ENCODE measurements at regions not wholly inside any gene's neighbourhood (a gene's known extent, or its start where the extent isn't known, plus 50 kb on each side); places are given as distances from the start of the nearest gene placed in this dataset.
"Not testable (repeated sequence)": the region's sequence is repeated elsewhere in the genome, so short reads cannot be mapped to it uniquely, and the experiment has no call there.

DNA sequence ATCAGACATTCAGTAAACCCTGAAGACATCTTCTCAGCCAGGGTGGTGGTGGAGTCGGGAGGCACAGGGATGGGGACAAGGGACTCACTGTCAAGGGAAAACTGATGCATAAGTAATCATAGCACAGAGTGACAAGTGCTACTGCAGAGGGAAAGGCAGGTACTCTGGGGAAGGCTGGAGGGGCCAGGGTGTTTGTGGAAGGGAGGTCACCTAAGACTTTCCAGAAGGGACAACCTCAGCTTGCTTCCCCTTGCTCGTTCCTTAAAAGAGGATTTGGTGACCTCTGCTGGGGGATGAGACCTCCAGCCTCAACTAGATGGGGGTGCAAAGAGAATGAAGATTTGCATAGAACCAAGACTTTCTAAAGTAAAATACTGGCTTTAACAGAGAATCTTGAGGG, 99.5 kb downstream of the SLC4A3 start:
- no peak for DNase-seq (ENCODE audit: low spot score)

DNA sequence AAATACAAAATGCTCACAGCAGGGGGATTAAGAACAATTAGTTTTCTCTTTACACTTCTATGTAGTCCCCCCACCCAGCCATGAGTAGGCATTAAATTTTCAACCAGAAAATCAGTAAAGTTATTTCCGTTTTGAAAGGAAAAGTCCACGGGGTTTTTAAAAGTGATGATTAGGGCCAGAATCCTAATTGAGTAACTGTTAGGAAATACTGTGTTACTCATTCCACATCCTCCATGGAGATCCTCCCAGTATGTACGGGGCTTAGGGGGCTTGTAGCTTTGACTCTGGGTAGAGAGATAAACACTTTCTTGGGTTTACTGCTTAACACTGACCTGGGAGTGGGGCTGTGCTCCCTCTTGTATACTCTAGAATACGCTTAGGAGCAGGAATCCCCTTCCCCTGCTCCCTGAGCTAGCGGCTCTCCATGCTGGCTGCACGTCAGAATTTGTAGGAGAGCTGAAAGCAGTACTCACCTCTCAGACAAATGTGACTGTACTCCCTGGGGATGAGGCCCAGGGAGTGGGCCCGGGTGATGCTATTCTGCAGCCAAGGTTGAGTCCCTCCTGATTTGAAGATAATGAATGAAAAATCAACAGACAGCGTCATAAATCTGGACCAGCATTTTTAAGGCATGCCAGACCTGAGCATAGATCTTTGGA, 100.5 kb downstream of the SLC4A3 start:
- DNase-seq (ENCODE audit: low spot score), result no peak

GRCh38 chr2:219728991-219729487, 101.6 kb downstream of the SLC4A3 start:
- DNase-seq (ENCODE audit: low spot score), result no peak

DNA sequence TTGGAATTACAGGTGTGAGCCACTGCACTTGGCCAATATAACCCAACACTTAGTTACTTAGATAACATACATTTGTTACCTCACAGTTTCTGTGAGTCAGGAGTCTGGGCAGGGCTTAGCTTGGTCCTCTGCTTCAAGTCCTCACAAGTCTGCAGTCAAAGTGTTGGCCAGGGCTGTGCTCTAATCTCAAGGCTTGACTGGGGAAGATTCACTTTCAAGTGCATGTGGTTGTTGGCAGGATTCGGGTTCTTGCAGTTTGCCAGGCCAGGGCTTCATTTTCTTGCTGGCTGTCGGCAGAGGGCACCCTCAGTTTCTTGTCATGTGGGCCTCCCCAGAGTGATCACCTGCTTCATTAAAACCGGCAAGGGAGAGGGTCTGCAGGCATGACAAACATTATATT, 103.7 kb downstream of the SLC4A3 start:
- no peak for DNase-seq (ENCODE audit: low spot score)

DNA sequence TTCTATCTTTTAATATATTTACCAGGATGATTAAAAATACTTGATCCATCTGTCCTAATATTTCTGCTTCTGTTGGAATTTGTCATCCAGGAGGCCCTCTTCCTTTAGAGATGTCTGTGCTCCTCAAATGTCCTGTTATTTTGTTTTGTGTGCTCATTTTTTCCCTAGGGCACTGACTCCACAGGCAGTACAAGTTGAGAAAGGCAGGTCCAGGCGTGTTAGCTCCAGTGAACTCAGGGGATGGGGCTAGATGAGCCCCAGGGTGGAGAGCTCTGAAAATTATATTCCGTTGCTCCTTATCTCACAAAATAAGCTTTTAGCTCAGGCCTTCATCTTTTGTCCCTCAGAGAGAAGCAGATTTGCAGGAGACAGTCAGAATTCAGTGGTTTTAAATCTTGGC, 105.7 kb downstream of the SLC4A3 start:
- no peak for DNase-seq (ENCODE audit: low spot score)

DNA sequence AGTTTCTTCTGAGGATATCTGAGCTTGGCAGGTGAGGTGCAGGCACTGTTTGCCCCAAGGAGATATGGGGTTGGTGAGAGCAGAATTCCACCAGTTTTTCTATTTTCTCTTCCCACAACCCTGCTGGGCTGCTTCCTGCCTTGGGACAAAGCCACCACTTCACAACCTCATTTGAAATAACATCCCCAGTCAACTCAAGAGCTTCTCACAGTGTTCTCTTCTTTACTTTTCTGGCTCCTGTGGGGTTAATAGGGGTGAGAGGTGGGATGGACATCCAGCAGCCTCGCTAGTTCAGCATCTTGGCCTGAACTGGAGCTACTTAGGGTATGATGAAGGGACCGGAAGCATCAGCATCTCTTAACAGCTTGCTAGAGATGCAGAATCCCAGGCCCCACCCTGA, 106.3 kb downstream of the SLC4A3 start:
- DNase-seq (ENCODE audit: low spot score), result no peak

- DNase-seq (ENCODE audit: low spot score), result peak; percentile 70
These were observed 108.8 kb downstream of the SLC4A3 start for GRCh38 chr2:219736209-219736608.

DNA sequence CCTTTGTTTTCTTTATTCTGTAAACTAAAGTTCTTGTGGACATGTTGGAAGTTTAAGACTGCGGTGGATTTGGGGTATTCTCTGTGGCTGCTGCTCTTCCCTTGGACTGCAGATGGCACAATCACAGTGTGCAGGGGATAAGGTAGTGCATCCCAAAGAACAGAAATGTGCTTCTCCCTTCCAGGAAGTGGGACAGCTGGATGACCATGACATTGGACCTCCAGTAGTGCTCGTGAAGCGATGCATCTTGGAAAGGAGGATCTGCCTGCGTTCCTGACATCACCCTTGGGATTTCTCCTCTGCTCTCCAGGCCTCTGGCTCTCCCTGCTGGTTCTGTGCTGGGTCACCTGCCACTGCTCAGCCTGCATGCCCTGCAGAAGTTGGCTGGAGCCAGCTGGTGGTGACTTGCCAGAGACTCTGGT, 109.9 kb downstream of the SLC4A3 start:
- DNase-seq (ENCODE audit: low spot score), result peak; percentile 28

DNA sequence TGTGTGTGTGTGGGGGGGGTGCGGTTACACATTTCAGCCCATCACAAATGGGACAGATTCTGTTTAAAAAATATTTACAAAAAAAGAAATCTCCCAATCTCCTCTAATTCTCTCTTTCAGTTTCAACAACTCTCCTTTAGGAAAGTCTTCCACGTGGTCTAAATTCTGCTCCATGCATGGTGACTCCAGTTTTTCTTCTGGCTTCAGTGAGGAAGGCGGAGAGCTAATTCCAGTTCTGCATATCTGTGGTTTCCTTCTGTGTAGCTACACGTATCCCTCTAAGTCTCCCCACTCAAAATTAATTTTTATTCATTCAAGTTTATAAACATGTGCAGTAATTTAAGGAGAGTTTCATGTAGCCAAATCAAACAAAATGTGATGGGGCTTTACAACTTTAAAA, 111.6 kb downstream of the SLC4A3 start:
- no peak for DNase-seq (ENCODE audit: low spot score)

DNA sequence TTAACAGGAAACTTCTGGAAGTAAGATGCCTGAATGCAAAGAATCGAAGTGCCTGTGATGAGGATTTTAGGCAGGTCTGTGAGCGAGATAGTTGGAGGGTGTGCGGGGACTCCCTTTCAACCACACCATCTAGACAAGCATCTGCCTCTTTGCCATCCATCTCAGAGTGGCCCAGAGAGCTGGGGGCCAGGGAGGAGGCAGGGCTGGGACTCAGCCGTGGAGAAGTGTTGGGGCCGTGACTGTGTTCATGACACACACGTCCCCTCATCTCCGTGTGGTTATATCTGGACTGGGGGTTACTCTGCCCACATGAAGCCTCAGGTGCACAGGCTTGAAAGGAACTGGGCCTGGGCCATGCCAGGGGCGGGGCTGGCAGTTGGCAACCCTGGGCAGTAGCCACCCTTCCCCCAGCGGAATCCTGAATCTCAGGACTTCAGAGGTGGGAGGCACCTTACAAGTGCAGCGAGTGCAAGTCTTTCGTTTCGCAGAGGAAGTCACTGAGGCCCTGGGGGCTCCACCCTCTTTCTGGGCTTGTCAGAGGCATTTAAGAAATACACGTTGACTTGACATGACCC, 112.5 kb downstream of the SLC4A3 start:
- no peak for DNase-seq (ENCODE audit: low spot score)

DNA sequence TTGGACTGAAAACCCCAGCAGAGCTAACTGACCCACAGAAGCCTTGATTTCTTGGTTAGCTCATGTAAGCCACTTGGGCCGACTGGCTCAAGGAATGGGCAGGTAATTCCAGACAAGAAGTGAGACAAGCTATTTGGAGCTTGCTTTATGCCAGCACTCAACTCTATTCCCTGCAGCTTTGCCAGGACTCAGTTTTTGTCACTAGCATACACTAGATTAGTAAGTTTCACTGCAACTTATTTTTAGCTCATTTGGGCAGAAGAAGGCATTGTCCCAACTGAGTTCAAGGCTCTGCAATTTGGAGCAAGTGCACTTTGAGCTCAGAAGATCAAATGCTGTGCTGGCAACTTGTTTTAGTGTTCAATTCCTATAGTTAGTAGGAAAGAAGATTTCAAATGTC, 116.1 kb downstream of the SLC4A3 start:
- no peak for DNase-seq (ENCODE audit: low spot score)

- no peak for DNase-seq (ENCODE audit: low spot score)
These were observed 116.6 kb downstream of the SLC4A3 start for GRCh38 chr2:219744066-219744465.

- DNase-seq (ENCODE audit: low spot score), result no peak
These were observed 117.2 kb downstream of the SLC4A3 start for GRCh38 chr2:219744600-219744999.

GRCh38 chr2:219747637-219748036, 120.2 kb downstream of the SLC4A3 start:
- no peak for DNase-seq (ENCODE audit: low spot score)

DNA sequence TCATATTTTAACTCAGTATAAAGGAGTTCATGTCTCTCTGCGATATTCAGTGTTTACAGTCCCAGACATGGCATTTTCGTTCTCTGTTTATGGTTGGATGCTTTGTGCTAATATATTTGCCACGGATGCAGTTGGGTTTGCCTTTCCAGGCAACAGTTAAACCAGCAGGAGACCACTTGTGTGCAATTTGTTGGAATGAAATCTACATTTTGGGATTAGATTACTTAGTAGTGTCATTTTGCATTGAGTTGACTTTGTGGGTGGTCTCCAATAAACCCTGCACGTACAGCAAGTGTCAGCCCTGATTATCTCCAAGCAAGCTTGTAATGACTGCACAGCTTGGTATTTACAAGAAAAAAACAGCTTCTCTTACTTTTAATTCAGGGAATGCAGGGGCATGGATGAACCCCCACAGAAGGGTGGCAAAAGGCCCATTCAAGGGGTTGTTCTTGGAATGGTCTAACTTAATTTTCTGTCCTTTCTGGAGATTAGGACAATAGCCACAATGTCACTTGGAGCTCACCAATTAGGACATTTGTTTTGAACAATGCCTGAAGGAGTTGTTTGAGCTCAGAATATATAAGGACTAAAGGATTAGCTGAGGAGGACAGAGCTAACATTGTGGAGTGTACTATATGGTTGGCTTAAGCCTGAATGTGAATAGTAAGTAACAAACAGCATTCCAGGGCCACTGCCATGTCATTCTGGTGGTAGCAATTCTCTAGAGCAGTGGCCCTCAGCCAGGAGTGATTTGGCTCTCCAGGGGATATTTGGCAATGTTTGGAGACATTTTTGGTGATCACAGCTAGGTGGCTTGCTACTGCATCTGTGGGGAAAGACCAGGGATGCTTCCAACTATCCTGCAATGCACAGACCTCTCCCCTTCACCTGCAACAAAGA, 121.5 kb downstream of the SLC4A3 start:
- DNase-seq (ENCODE audit: low spot score), result no peak

- not testable (repeated sequence) for DNase-seq (ENCODE audit: low spot score)
These were observed 123.7 kb downstream of the SLC4A3 start for GRCh38 chr2:219751121-219751520.

- DNase-seq (ENCODE audit: low spot score), result no peak
These were observed 125.3 kb downstream of the SLC4A3 start for GRCh38 chr2:219752726-219753125.

DNA sequence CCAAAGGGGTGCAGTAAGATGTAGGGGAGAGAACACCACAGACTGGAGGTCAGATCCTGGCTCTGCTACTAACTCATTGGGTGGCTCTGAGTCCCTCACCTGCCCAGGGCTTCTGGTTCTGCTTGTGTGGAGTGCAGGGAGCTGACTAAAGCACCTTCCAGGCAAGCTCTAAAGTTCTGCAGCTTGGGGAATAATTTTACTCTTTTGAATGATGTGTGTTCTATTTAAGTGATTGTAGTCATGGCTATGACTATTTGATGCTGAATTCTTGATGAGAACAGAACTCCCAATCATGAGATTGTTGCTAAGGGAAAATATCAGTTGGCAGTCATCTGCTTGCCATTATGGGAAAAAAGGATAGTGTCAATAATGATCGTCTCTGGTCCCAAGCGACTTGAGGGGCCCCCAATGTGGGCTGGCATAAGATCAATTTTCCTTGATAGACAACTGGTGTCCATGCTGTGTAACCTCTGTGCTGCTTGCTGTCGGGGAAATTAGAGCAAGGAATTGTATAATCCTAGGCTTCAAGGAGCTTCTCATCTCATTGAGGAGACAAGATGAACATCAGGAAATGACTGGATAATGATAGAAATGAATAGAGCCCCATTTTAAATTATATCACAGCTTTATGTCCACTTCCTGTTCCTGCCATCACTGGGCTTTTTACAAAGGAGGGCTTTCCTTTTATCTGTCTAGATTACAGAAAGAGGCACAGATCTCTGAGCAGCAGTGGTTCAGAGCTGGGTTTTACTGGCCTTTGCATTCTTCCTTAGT, 131.7 kb downstream of the SLC4A3 start:
- no peak for DNase-seq (ENCODE audit: low spot score)

DNA sequence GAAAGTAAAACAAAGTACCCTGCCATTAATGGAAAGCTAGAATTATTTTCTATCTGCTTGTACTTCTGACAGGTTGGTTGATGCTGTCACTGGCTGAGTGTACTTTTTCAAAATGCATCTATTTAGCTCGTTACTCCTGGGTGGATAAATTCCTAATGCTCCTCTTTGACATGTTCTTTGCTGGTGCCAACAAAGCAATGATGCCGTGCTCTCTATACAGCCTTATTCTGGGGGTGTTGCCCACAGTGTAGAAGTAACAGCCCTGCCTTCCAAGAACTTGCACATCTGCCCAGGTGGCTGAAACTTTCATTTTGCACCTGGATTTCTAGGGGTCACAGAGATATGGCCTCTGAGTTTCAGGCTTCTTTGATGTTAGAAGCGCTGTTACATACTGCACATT, 132.4 kb downstream of the SLC4A3 start:
- no peak for DNase-seq (ENCODE audit: low spot score)

- DNase-seq (ENCODE audit: low spot score), result peak; percentile 14
These were observed 137.9 kb downstream of the SLC4A3 start for GRCh38 chr2:219765231-219765911.

GRCh38 chr2:219766658-219767057, 139.2 kb downstream of the SLC4A3 start:
- DNase-seq (ENCODE audit: low spot score), result no peak
